IMR-90 (cell line): ENCODE measurements at regions not wholly inside any gene's neighbourhood (a gene's known extent, or its start where the extent isn't known, plus 50 kb on each side); places are given as distances from the start of the nearest gene placed in this dataset.
"Not testable (repeated sequence)": the region's sequence is repeated elsewhere in the genome, so short reads cannot be mapped to it uniquely, and the experiment has no call there.

Experiments
- ATAC-seq: fragments of 200-7000 bp; cut with Tn5 transposase; 2 replicates; pipeline ENCODE4 v1.9.1; 2020; ENCODE audit warnings: low read depth, mild to moderate bottlenecking, moderate library complexity
- BruUV-seq: library from RNA; stranded (reverse); fragments of 400-500 nt; replicated peaks from 2 replicates; lab custom pipeline; 2021; lab: Mats Ljungman, UMichigan
- CTCF ChIA-PET: fragments of 300-600 bp; formaldehyde crosslinking; extraction: SDS; loops from one replicate; lab custom pipeline; 2021; ENCODE audit warnings: antibody characterized with exemption; lab: Yijun Ruan, JAX
- POLR2A ChIA-PET: fragments of 300-600 bp; sonication (Branson Sonifier 250); formaldehyde crosslinking; loops from one replicate; lab custom pipeline; 2022; ENCODE audit warnings: antibody characterized with exemption; ENCODE audit not compliant: unreplicated experiment; lab: Charles Lee
- DNase-seq: peaks from one replicate; pipeline ENCODE4 v3.0.0; 2013
- H2AFZ ChIP-seq: replicated peaks from 2 replicates; pipeline ENCODE3; 2013; ENCODE audit warnings: low read length, mild to moderate bottlenecking; ENCODE audit not compliant: poor library complexity
- H2AK5ac ChIP-seq: 2 replicates; pipeline ENCODE4 v1.6.1; 2013; ENCODE audit warnings: low read depth, low read length, inconsistent platforms
- H2AK9ac ChIP-seq: replicated peaks from 2 replicates; pipeline ENCODE3; 2013; ENCODE audit warnings: mild to moderate bottlenecking, low read depth, low read length, moderate library complexity; ENCODE audit not compliant: poor library complexity
- H2BK120ac ChIP-seq: 2 replicates; pipeline ENCODE4 v1.6.1; 2013; ENCODE audit warnings: low read depth, low read length, inconsistent platforms
- H2BK15ac ChIP-seq: 3 replicates; pipeline ENCODE4 v1.6.1; 2013; ENCODE audit warnings: low read depth, low read length, inconsistent platforms
- H2BK20ac ChIP-seq: 2 replicates; pipeline ENCODE4 v1.6.1; 2013; ENCODE audit warnings: low read depth, mild to moderate bottlenecking, inconsistent platforms, low read length, moderate library complexity
- H2BK5ac ChIP-seq: 2 replicates; pipeline ENCODE4 v1.6.1; 2013; ENCODE audit warnings: mild to moderate bottlenecking, low read depth, low read length, inconsistent platforms; ENCODE audit not compliant: poor library complexity, severe bottlenecking
- H3K14ac ChIP-seq: replicated peaks from 2 replicates; pipeline ENCODE4 v1.6.1; 2013; ENCODE audit warnings: low read depth, low read length, inconsistent platforms
- H3K18ac ChIP-seq: 2 replicates; pipeline ENCODE4 v1.6.1; 2013; ENCODE audit warnings: low read depth, low read length, control low read depth
- H3K23ac ChIP-seq: 2 replicates; pipeline ENCODE4 v1.6.1; 2013; ENCODE audit warnings: low read depth, low read length, inconsistent platforms
- H3K27ac ChIP-seq: 2 replicates; pipeline ENCODE4 v1.5.1; 2013; ENCODE audit warnings: mild to moderate bottlenecking, control low read depth, low read length; ENCODE audit not compliant: insufficient read depth
- H3K27me3 ChIP-seq: 2 replicates; pipeline ENCODE4 v1.6.1; 2013; ENCODE audit warnings: low read length; ENCODE audit not compliant: control insufficient read depth, insufficient read depth
- H3K36me3 ChIP-seq: 2 replicates; pipeline ENCODE4 v1.6.1; 2013; ENCODE audit warnings: low read length, mixed read lengths; ENCODE audit not compliant: control insufficient read depth, insufficient read depth
- H3K4ac ChIP-seq: 2 replicates; pipeline ENCODE4 v1.6.1; 2013; ENCODE audit warnings: low read depth, low read length, inconsistent platforms
- H3K4me1 ChIP-seq: 2 replicates; pipeline ENCODE4 v1.6.1; 2013; ENCODE audit warnings: low read length, mixed read lengths; ENCODE audit not compliant: control insufficient read depth, insufficient read depth
- H3K4me2 ChIP-seq: 2 replicates; pipeline ENCODE4 v1.6.1; 2013; ENCODE audit warnings: low read depth, mild to moderate bottlenecking, control low read depth, low read length, moderate library complexity
- H3K4me3 ChIP-seq: 2 replicates; pipeline ENCODE4 v1.5.1; 2013; ENCODE audit warnings: low read depth, mild to moderate bottlenecking, control low read depth, low read length, moderate library complexity; ENCODE audit not compliant: insufficient read depth
- H3K56ac ChIP-seq: 2 replicates; pipeline ENCODE4 v1.6.1; 2013; ENCODE audit warnings: low read length, inconsistent platforms; ENCODE audit not compliant: insufficient read depth; ENCODE audit errors: extremely low read depth
- H3K79me1 ChIP-seq, 2 experiments: 2 replicates each; pipeline ENCODE4 v1.6.1; 2013; ENCODE audit warnings: low read length in 2 of 2, inconsistent platforms in 1 of 2, low read depth in 1 of 2
- H3K9ac ChIP-seq: 2 replicates; pipeline ENCODE4 v1.6.1; 2013; ENCODE audit warnings: low read depth, low read length, control low read depth
- H3K9me1 ChIP-seq: 2 replicates; pipeline ENCODE4 v1.6.1; 2013; ENCODE audit warnings: low read length, inconsistent platforms; ENCODE audit not compliant: insufficient read depth
- H3K9me3 ChIP-seq: 2 replicates; pipeline ENCODE4 v1.6.1; 2013; ENCODE audit warnings: low read length; ENCODE audit not compliant: control insufficient read depth, insufficient read depth
- H4K20me1 ChIP-seq: 2 replicates; pipeline ENCODE4 v1.6.1; 2013; ENCODE audit warnings: low read length, inconsistent platforms; ENCODE audit not compliant: insufficient read depth
- H4K5ac ChIP-seq: 2 replicates; pipeline ENCODE4 v1.6.1; 2013; ENCODE audit warnings: mild to moderate bottlenecking, low read depth, low read length, control low read depth
- H4K8ac ChIP-seq, 2 experiments: 2 replicates each; pipeline ENCODE4 v1.6.1; 2013; ENCODE audit warnings: low read depth in 2 of 2, low read length in 2 of 2, control low read depth in 1 of 2, inconsistent platforms in 1 of 2
- H4K91ac ChIP-seq: 2 replicates; pipeline ENCODE4 v1.6.1; 2013; ENCODE audit warnings: low read depth, low read length, inconsistent platforms; ENCODE audit not compliant: insufficient read depth
- WGBS, 2 experiments: methylation state at CpG; one replicate each; pipeline versions ENCODE4 v1.1.5 to v1.1.7; 2013; ENCODE audit warnings: missing lambda C conversion rate in 2 of 2; ENCODE audit not compliant: insufficient read length in 1 of 2; ENCODE audit errors: extremely low coverage in 2 of 2; 5-methylcytosine and 5-hydroxymethylcytosine counted together
- dilution Hi-C: fragments of 300-500 bp; cut with HindIII; formaldehyde crosslinking; loops from one replicate; pipeline ENCODE4 v1.14.3; 2018; ENCODE audit warnings: low sequenced_read_pairs; ENCODE audit not compliant: unreplicated experiment
- in situ Hi-C: fragments of 300-500 bp; cut with MboI; formaldehyde crosslinking; loops from 3 replicates; pipeline ENCODE4 v1.14.3; 2019; ENCODE audit warnings: low sequenced_read_pairs, inconsistent platforms, mixed read lengths
- intact Hi-C: fragments of 100-400 bp; cut with micrococcal nuclease; formaldehyde crosslinking; loops from 2 replicates; pipeline ENCODE4 v1.10.0; 2022

GRCh38 chr2:87567093-87567492 is 180.8 kb upstream of the PLGLB2 start:
- H4K8ac ChIP-seq, H3K23ac ChIP-seq, H3K27me3 ChIP-seq, H2AFZ ChIP-seq, H3K36me3 ChIP-seq, H3K4me1 ChIP-seq, H3K4me2 ChIP-seq, H3K4me3 ChIP-seq, H4K20me1 ChIP-seq, in situ Hi-C loops, H4K91ac ChIP-seq, H4K5ac ChIP-seq, POLR2A ChIA-PET, dilution Hi-C loops, H3K14ac ChIP-seq, H3K9me3 ChIP-seq, H3K56ac ChIP-seq, H2BK5ac ChIP-seq, H2AK9ac ChIP-seq, CTCF ChIA-PET, DNase-seq, H2BK120ac ChIP-seq, H3K18ac ChIP-seq, H3K4ac ChIP-seq, BruUV-seq, H2BK15ac ChIP-seq, H3K27ac ChIP-seq, H3K79me1 ChIP-seq, H3K9ac ChIP-seq, intact Hi-C loops, H3K9me1 ChIP-seq, H2AK5ac ChIP-seq, H2BK20ac ChIP-seq, ATAC-seq: not testable (repeated sequence)
- no CpG with 5 or more reads among the region's 11 CpGs for WGBS, 2 experiments

- H3K4me2 ChIP-seq, H2BK120ac ChIP-seq, H3K27ac ChIP-seq, H3K36me3 ChIP-seq, H4K8ac ChIP-seq, intact Hi-C loops, in situ Hi-C loops, H3K9me3 ChIP-seq, H2BK20ac ChIP-seq, H4K5ac ChIP-seq, H3K4me3 ChIP-seq, H2BK5ac ChIP-seq, H3K18ac ChIP-seq, H3K79me1 ChIP-seq, dilution Hi-C loops, CTCF ChIA-PET, H3K9ac ChIP-seq, H2AK9ac ChIP-seq, DNase-seq, H3K4ac ChIP-seq, H3K4me1 ChIP-seq, H3K56ac ChIP-seq, H4K20me1 ChIP-seq, H3K9me1 ChIP-seq, H2BK15ac ChIP-seq, H3K14ac ChIP-seq, H3K23ac ChIP-seq, H2AFZ ChIP-seq, ATAC-seq, H3K27me3 ChIP-seq, H2AK5ac ChIP-seq, H4K91ac ChIP-seq, BruUV-seq, POLR2A ChIA-PET: not testable (repeated sequence)
- no CpG with 5 or more reads among the region's 3 CpGs for WGBS, 2 experiments
Observed at GRCh38 chr2:87567912-87568311, 180.0 kb upstream of the PLGLB2 start.
